HepG2 (cell line): ENCODE measurements at regions not wholly inside any gene's neighbourhood (a gene's known extent, or its start where the extent isn't known, plus 50 kb on each side); places are given as distances from the start of the nearest gene placed in this dataset.

Source experiments
- ATF1 ChIP-seq: IDR thresholded peaks from 2 replicates; pipeline ENCODE4 v1.6.1; 2016; ENCODE audit warnings: mild to moderate bottlenecking, control low read depth
- CHD2 ChIP-seq: IDR thresholded peaks from 2 replicates; pipeline ENCODE4 v1.6.1; 2011; ENCODE audit warnings: low read depth, low read length, improper control_type of control experiment
- KAT7 ChIP-seq: IDR thresholded peaks from 2 replicates; pipeline ENCODE4 v1.6.1; 2018; ENCODE audit warnings: borderline replicate concordance, missing compliant biosample characterization
- NFE2 ChIP-seq: sonication (generic); formaldehyde crosslinking; IDR thresholded peaks from 2 replicates; pipeline ENCODE4 v1.4.0; 2020; ENCODE audit warnings: missing genetic modification reagents
- POLR2A ChIP-seq, 2 experiments: IDR thresholded peaks; 2 replicates each; pipeline ENCODE4 v1.6.1; 2011; ENCODE audit warnings: low read depth in 2 of 2, low read length in 2 of 2, mild to moderate bottlenecking in 1 of 2, moderate library complexity in 1 of 2; ENCODE audit not compliant: insufficient read depth in 1 of 2
- PPARG ChIP-seq: conservative IDR thresholded peaks from 2 replicates; pipeline ENCODE4 v1.6.1; 2016; ENCODE audit warnings: missing biosample characterization, missing genetic modification reagents
- ZNF383 ChIP-seq: sonication (generic); formaldehyde crosslinking; IDR thresholded peaks from 2 replicates; pipeline ENCODE4 v1.4.0; 2020; ENCODE audit warnings: missing genetic modification reagents, mild to moderate bottlenecking, borderline replicate concordance
- ZNF441 ChIP-seq: sonication (generic); formaldehyde crosslinking; IDR thresholded peaks from 2 replicates; pipeline ENCODE4 v1.7.0; 2021; ENCODE audit warnings: missing genetic modification reagents, borderline replicate concordance
- TF ChIP-seq, protein P1 (sequence below): sonication (generic); formaldehyde crosslinking; IDR thresholded peaks from 2 replicates; pipeline ENCODE4 v1.5.0; 2020; ENCODE audit warnings: mild to moderate bottlenecking, missing genetic modification reagents, moderate library complexity
- TF ChIP-seq, protein P2 (sequence below), 2 experiments: sonication (generic) in 1 of 2; formaldehyde crosslinking in 1 of 2; IDR thresholded peaks; 2 replicates each; pipeline versions ENCODE4 v1.5.1 to v1.6.1; 2011 to 2020; ENCODE audit warnings: borderline replicate concordance in 1 of 2, low read depth in 1 of 2, low read length in 1 of 2, mild to moderate bottlenecking in 1 of 2, missing genetic modification reagents in 1 of 2, moderate library complexity in 1 of 2

- TF ChIP-seq NFE2 (CRISPR knock-in tag), result no peak
- no peak for TF ChIP-seq KAT7 (CRISPR knock-in tag)
- no peak for TF ChIP-seq POLR2A (IDR thresholded peaks at IDR 0.05; ENCODE audit: insufficient read depth in 1 of 2, low read depth in 2 of 2, low read length in 2 of 2)
- TF ChIP-seq ATF1 (CRISPR knock-in tag), result no peak
- TF ChIP-seq, protein P1, sequence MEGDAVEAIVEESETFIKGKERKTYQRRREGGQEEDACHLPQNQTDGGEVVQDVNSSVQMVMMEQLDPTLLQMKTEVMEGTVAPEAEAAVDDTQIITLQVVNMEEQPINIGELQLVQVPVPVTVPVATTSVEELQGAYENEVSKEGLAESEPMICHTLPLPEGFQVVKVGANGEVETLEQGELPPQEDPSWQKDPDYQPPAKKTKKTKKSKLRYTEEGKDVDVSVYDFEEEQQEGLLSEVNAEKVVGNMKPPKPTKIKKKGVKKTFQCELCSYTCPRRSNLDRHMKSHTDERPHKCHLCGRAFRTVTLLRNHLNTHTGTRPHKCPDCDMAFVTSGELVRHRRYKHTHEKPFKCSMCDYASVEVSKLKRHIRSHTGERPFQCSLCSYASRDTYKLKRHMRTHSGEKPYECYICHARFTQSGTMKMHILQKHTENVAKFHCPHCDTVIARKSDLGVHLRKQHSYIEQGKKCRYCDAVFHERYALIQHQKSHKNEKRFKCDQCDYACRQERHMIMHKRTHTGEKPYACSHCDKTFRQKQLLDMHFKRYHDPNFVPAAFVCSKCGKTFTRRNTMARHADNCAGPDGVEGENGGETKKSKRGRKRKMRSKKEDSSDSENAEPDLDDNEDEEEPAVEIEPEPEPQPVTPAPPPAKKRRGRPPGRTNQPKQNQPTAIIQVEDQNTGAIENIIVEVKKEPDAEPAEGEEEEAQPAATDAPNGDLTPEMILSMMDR (CRISPR knock-in tag), result no peak
- no peak for TF ChIP-seq ZNF383
- TF ChIP-seq CHD2, result no peak
- TF ChIP-seq ZNF441, result no peak
- no peak for TF ChIP-seq PPARG (CRISPR knock-in tag)
- TF ChIP-seq, protein P2, sequence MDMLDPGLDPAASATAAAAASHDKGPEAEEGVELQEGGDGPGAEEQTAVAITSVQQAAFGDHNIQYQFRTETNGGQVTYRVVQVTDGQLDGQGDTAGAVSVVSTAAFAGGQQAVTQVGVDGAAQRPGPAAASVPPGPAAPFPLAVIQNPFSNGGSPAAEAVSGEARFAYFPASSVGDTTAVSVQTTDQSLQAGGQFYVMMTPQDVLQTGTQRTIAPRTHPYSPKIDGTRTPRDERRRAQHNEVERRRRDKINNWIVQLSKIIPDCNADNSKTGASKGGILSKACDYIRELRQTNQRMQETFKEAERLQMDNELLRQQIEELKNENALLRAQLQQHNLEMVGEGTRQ (IDR thresholded peaks at IDR 0.05; ENCODE audit: low read depth, low read length), result no peak
- TF ChIP-seq, protein P2 (CRISPR knock-in tag; IDR thresholded peaks at IDR 0.05; ENCODE audit: borderline replicate concordance), result no peak
These were observed 1594.2 kb upstream of the CDH9 start for GRCh38 chr5:28632607-28633006.
